ENCODE measurements at regions not wholly inside any gene's neighbourhood (a gene's known extent, or its start where the extent isn't known, plus 50 kb on each side); places are given as distances from the start of the nearest gene placed in this dataset.

- Histone ChIP-seq H3K27me3 (replicated peaks; ENCODE audit: insufficient read depth) (no peaks in the 10 kb centered on the region), H3K27ac (no peak overlapping the region), H3K4me1 (ENCODE audit: control insufficient read depth in 1 of 2, low read depth in 2 of 2) (no peaks in the 10 kb centered on the region), H3K36me3 (no peaks in the 10 kb centered on the region), H3K9me3 (no peaks in the 10 kb centered on the region), H3K4me3 (no peak overlapping the region)
- DNase-seq (ENCODE audit: low spot score) (no peak), ATAC-seq (ENCODE audit: insufficient number of reproducible peaks, low FRiP score, low read depth) (no peak)
- no peak for TF ChIP-seq CTCF (IDR thresholded peaks at IDR 0.05)
Observed at GRCh38 chr4:189126040-189126439, 814.6 kb upstream of the FRG1 start.

DNA sequence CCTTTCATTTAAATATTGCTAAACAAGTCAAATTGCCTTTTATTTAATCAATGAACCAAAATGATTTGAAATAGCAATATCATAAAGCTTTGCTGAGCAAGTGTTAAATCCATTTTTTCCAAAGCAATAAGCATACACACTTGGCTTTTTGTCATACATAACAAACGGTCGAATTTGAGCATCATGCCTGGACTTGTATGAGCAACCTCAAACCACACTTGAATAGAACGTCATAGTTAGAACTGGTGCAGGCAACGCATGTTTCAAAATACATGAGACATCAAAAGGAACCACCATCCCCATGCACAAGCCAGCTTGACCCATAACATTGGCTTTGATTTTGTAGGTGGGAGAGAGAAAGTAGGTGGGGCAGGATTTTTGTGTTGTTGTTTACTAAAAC lies 812.3 kb upstream of the FRG1 start:
- no peaks in the 10 kb centered on the region for H3K4me1 ChIP-seq (ENCODE audit: control insufficient read depth in 1 of 2, low read depth in 2 of 2)
- TF ChIP-seq CTCF (IDR thresholded peaks at IDR 0.05), result no peak
- ATAC-seq (ENCODE audit: insufficient number of reproducible peaks, low FRiP score, low read depth) (no peak), DNase-seq (ENCODE audit: low spot score) (no peak)
- H3K9me3 ChIP-seq, result no peaks in the 10 kb centered on the region
- no peak overlapping the region for H3K27ac ChIP-seq
- no peaks in the 10 kb centered on the region for H3K27me3 ChIP-seq (replicated peaks; ENCODE audit: insufficient read depth)
- no peaks in the 10 kb centered on the region for H3K36me3 ChIP-seq
- H3K4me3 ChIP-seq, result no peak overlapping the region

- no peak for DNase-seq (ENCODE audit: low spot score)
- H3K27me3 ChIP-seq (replicated peaks; ENCODE audit: insufficient read depth), result no peaks in the 10 kb centered on the region
- H3K4me1 ChIP-seq (ENCODE audit: control insufficient read depth in 1 of 2, low read depth in 2 of 2), result no peaks in the 10 kb centered on the region
- no peak for TF ChIP-seq CTCF (IDR thresholded peaks at IDR 0.05)
- H3K9me3 ChIP-seq, result no peaks in the 10 kb centered on the region
- no peak for ATAC-seq (ENCODE audit: insufficient number of reproducible peaks, low FRiP score, low read depth)
- no peak overlapping the region for H3K27ac ChIP-seq
- no peaks in the 10 kb centered on the region for H3K36me3 ChIP-seq
- no peak overlapping the region for H3K4me3 ChIP-seq
Observed at GRCh38 chr4:189129044-189129694, 811.5 kb upstream of the FRG1 start.

- no peak for TF ChIP-seq CTCF (IDR thresholded peaks at IDR 0.05)
- H3K27me3 ChIP-seq (replicated peaks; ENCODE audit: insufficient read depth), result no peaks in the 10 kb centered on the region
- no peaks in the 10 kb centered on the region for H3K36me3 ChIP-seq
- no peak for DNase-seq (ENCODE audit: low spot score)
- H3K4me3 ChIP-seq, result no peak overlapping the region
- no peak for ATAC-seq (ENCODE audit: insufficient number of reproducible peaks, low FRiP score, low read depth)
- no peak overlapping the region for H3K27ac ChIP-seq
- no peaks in the 10 kb centered on the region for H3K9me3 ChIP-seq
- H3K4me1 ChIP-seq (ENCODE audit: control insufficient read depth in 1 of 2, low read depth in 2 of 2), result peaks cover 0 to 5% of the 10 kb centered on the region in 2 donors
Observed at GRCh38 chr4:189131118-189131517, 809.6 kb upstream of the FRG1 start.

- H3K27ac ChIP-seq, result no peak overlapping the region
- H3K27me3 ChIP-seq (replicated peaks; ENCODE audit: insufficient read depth), result no peaks in the 10 kb centered on the region
- H3K4me1 ChIP-seq (ENCODE audit: control insufficient read depth in 1 of 2, low read depth in 2 of 2), result peaks cover 0 to 5% of the 10 kb centered on the region in 2 donors
- no peaks in the 10 kb centered on the region for H3K36me3 ChIP-seq
- DNase-seq (ENCODE audit: low spot score) (no peak), ATAC-seq (ENCODE audit: insufficient number of reproducible peaks, low FRiP score, low read depth) (no peak)
- no peak for TF ChIP-seq CTCF (IDR thresholded peaks at IDR 0.05)
- H3K9me3 ChIP-seq, result no peaks in the 10 kb centered on the region
- H3K4me3 ChIP-seq, result no peak overlapping the region
Observed at GRCh38 chr4:189136462-189136861, 804.2 kb upstream of the FRG1 start.
